PC-9 (cell line): ENCODE measurements at regions not wholly inside any gene's neighbourhood (a gene's known extent, or its start where the extent isn't known, plus 50 kb on each side); places are given as distances from the start of the nearest gene placed in this dataset.

Source experiments
- EZH2 ChIP-seq: fragments of 200-600 bp; sonication (generic); IDR thresholded peaks from 2 replicates; pipeline ENCODE4 v1.8.0; 2017; ENCODE audit warnings: antibody characterized with exemption, low read depth
- TF ChIP-seq, protein P1 (sequence below): fragments of 200-600 bp; sonication (generic); conservative IDR thresholded peaks from 2 replicates; pipeline ENCODE4 v1.6.1; 2017; ENCODE audit warnings: mixed run types, antibody characterized with exemption, mild to moderate bottlenecking, moderate library complexity

DNA sequence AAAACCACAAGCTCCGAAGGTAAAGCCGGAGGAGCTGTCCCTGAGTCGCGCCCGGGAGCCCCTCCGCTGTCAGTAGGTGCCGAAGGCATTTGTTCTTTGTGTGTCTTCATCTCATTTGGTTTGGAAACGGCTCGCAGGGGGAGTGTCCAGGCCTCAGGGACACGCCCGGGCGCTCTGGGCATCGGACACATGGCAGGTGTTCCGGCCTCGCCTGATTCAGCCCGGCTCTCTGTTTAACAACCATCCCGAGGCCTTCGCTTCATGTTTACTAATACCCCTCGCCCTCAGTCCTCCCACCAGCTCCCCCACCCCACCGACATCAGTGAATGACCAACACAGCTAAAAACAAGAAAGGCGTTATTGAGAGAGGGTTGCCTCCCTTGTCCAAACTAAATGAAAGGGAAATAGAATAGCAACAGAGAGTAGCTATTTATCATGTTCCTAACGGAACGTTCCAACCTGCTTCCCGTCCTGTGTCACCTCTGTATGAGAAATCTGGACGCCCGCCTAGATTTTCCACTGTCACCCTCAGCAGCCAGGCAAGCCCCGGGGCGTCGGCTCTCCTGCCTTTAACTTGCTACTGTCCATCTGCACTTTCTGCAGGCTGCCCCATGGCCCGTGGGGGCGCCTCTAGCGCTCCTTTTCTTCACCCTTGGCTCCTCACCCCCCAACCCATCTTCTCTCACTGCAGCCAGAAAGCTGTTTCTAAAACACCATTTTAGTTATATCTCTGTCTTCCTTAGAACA, 73.9 kb downstream of the MYCN start:
- TF ChIP-seq, protein P1, sequence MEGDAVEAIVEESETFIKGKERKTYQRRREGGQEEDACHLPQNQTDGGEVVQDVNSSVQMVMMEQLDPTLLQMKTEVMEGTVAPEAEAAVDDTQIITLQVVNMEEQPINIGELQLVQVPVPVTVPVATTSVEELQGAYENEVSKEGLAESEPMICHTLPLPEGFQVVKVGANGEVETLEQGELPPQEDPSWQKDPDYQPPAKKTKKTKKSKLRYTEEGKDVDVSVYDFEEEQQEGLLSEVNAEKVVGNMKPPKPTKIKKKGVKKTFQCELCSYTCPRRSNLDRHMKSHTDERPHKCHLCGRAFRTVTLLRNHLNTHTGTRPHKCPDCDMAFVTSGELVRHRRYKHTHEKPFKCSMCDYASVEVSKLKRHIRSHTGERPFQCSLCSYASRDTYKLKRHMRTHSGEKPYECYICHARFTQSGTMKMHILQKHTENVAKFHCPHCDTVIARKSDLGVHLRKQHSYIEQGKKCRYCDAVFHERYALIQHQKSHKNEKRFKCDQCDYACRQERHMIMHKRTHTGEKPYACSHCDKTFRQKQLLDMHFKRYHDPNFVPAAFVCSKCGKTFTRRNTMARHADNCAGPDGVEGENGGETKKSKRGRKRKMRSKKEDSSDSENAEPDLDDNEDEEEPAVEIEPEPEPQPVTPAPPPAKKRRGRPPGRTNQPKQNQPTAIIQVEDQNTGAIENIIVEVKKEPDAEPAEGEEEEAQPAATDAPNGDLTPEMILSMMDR, result no peak
- no peak for TF ChIP-seq EZH2
